ENCODE measurements at regions not wholly inside any gene's neighbourhood (a gene's known extent, or its start where the extent isn't known, plus 50 kb on each side); places are given as distances from the start of the nearest gene placed in this dataset.

- H2AFZ ChIP-seq (ENCODE audit: low read depth, low read length): no peak overlapping the region
- no peak overlapping the region for H3K4me2 ChIP-seq (ENCODE audit: insufficient read depth, low read length)
- CTCF ChIA-PET: interaction anchor here (0.9 to 1.9 kb wide), 5 partner anchors 9 to 66 kb away, joined by 3 to 9 read pairs (median 4); no protein-coding TSS in a partner anchor
- TF ChIP-seq JUN (IDR thresholded peaks at IDR 0.05; ENCODE audit: borderline replicate concordance, insufficient read depth, insufficient read length, low read depth) (peak; percentile 64), CTCF (IDR thresholded peaks at IDR 0.05; ENCODE audit: extremely low read depth in 1 of 2, insufficient read depth in 1 of 2, low read depth in 1 of 2, low read length in 2 of 2) (no peak), EZH2 (IDR thresholded peaks at IDR 0.05; ENCODE audit: borderline replicate concordance, low read depth, low read length, severe bottlenecking) (peak; percentile 38)
- DNase-seq (ENCODE audit: low read depth, low spot score) (peak; percentile 52), FAIRE-seq (peak; percentile 61)
- H3K4me3 ChIP-seq (replicated peaks in 1 of 3; ENCODE audit: insufficient read depth in 1 of 3, low read depth in 1 of 3, low read length in 3 of 3): no peak overlapping the region
- no peaks in the 10 kb centered on the region for H3K36me3 ChIP-seq (ENCODE audit: control insufficient read depth in 2 of 2, extremely low read depth in 1 of 2, insufficient read depth in 2 of 2, low read length in 2 of 2)
- H3K9me3 ChIP-seq (replicated peaks; ENCODE audit: control insufficient read depth, insufficient read depth, low read length): no peaks in the 10 kb centered on the region
- H3K9ac ChIP-seq (replicated peaks; ENCODE audit: extremely low read depth, insufficient read depth, low read length): no peak overlapping the region
- POLR2A ChIA-PET: no interaction called here
- intact Hi-C loops (cut with micrococcal nuclease): no loop called here
- peaks cover 41% of the 10 kb centered on the region for H3K4me1 ChIP-seq (ENCODE audit: control insufficient read depth, extremely low read depth, insufficient read depth, low read length)
- no peaks in the 10 kb centered on the region for H4K20me1 ChIP-seq (replicated peaks; ENCODE audit: control insufficient read depth, extremely low read depth, insufficient read depth, low read length)
- no peaks in the 10 kb centered on the region for H3K79me2 ChIP-seq (ENCODE audit: control insufficient read depth, insufficient read depth, low read length)
- dilution Hi-C loops (cut with MboI; ENCODE audit: extremely low pct_ligation_motif_present, low sequenced_read_pairs): no loop called here
- no TSS peak for BruUV-seq (replicated peaks)
- H3K27me3 ChIP-seq (ENCODE audit: control insufficient read depth in 2 of 2, insufficient read depth in 2 of 2, low read length in 2 of 2): peaks cover 23% of the 10 kb centered on the region in 2 experiments
- H3K27ac ChIP-seq (ENCODE audit: insufficient read depth, low read depth, low read length): no peak overlapping the region
- H3K9me1 ChIP-seq (replicated peaks; ENCODE audit: control insufficient read depth, extremely low read depth, insufficient read depth, low read length): no peaks in the 10 kb centered on the region
Measured at GRCh38 chr3:72307438-72308115, 522.6 kb upstream of the PROK2 start.

GRCh38 chr3:72306800-72307341, 521.9 kb upstream of the PROK2 start:
- no peak overlapping the region for H3K9ac ChIP-seq (replicated peaks; ENCODE audit: extremely low read depth, insufficient read depth, low read length)
- no peaks in the 10 kb centered on the region for H4K20me1 ChIP-seq (replicated peaks; ENCODE audit: control insufficient read depth, extremely low read depth, insufficient read depth, low read length)
- ChIA-PET POLR2A (no interaction called here), CTCF (interaction anchor here (1.1 to 1.9 kb wide), 4 partner anchors 8 to 67 kb away, joined by 3 to 9 read pairs (median 4); no protein-coding TSS in a partner anchor)
- no peaks in the 10 kb centered on the region for H3K36me3 ChIP-seq (ENCODE audit: control insufficient read depth in 2 of 2, extremely low read depth in 1 of 2, insufficient read depth in 2 of 2, low read length in 2 of 2)
- H3K27me3 ChIP-seq (ENCODE audit: control insufficient read depth in 2 of 2, insufficient read depth in 2 of 2, low read length in 2 of 2): peaks cover 23 to 26% of the 10 kb centered on the region in 2 experiments
- no peak overlapping the region for H3K4me3 ChIP-seq (replicated peaks in 1 of 3; ENCODE audit: insufficient read depth in 1 of 3, low read depth in 1 of 3, low read length in 3 of 3)
- no peak overlapping the region for H2AFZ ChIP-seq (ENCODE audit: low read depth, low read length)
- no peaks in the 10 kb centered on the region for H3K9me3 ChIP-seq (replicated peaks; ENCODE audit: control insufficient read depth, insufficient read depth, low read length)
- no peak overlapping the region for H3K4me2 ChIP-seq (ENCODE audit: insufficient read depth, low read length)
- BruUV-seq (replicated peaks): no TSS peak
- H3K9me1 ChIP-seq (replicated peaks; ENCODE audit: control insufficient read depth, extremely low read depth, insufficient read depth, low read length): no peaks in the 10 kb centered on the region
- DNase-seq (ENCODE audit: low read depth, low spot score) (peak; percentile 26), FAIRE-seq (no peak)
- H3K4me1 ChIP-seq (ENCODE audit: control insufficient read depth, extremely low read depth, insufficient read depth, low read length): peaks cover 41% of the 10 kb centered on the region
- dilution Hi-C loops (cut with MboI; ENCODE audit: extremely low pct_ligation_motif_present, low sequenced_read_pairs) (no loop called here), intact Hi-C loops (cut with micrococcal nuclease) (no loop called here)
- H3K27ac ChIP-seq (ENCODE audit: insufficient read depth, low read depth, low read length): no peak overlapping the region
- TF ChIP-seq JUN (IDR thresholded peaks at IDR 0.05; ENCODE audit: borderline replicate concordance, insufficient read depth, insufficient read length, low read depth) (no peak), MYC (IDR thresholded peaks at IDR 0.05; ENCODE audit: low read depth, low read length) (no peak), EZH2 (IDR thresholded peaks at IDR 0.05; ENCODE audit: borderline replicate concordance, low read depth, low read length, severe bottlenecking) (no peak), CTCF (IDR thresholded peaks at IDR 0.05; ENCODE audit: extremely low read depth in 1 of 2, insufficient read depth in 1 of 2, low read depth in 1 of 2, low read length in 2 of 2) (peak in 1 of 2 donors; percentile 5)
- no peaks in the 10 kb centered on the region for H3K79me2 ChIP-seq (ENCODE audit: control insufficient read depth, insufficient read depth, low read length)

All from endothelial cell of umbilical vein (primary cell).